Stimulated activated CD8-positive, alpha-beta memory T cell treated with anti-CD3 and anti-CD28 coated beads, Interleukin-4, amount 100 ng/mL, for 24 hours (primary cell): ENCODE measurements at regions not wholly inside any gene's neighbourhood (a gene's known extent, or its start where the extent isn't known, plus 50 kb on each side); places are given as distances from the start of the nearest gene placed in this dataset.
"Not testable (repeated sequence)": the region's sequence is repeated elsewhere in the genome, so short reads cannot be mapped to it uniquely, and the experiment has no call there.

ENCODE experiments used
- DNase-seq: peaks from one replicate; pipeline ENCODE4 v3.0.0-alpha.2; 2020; ENCODE audit warnings: low read depth

DNA sequence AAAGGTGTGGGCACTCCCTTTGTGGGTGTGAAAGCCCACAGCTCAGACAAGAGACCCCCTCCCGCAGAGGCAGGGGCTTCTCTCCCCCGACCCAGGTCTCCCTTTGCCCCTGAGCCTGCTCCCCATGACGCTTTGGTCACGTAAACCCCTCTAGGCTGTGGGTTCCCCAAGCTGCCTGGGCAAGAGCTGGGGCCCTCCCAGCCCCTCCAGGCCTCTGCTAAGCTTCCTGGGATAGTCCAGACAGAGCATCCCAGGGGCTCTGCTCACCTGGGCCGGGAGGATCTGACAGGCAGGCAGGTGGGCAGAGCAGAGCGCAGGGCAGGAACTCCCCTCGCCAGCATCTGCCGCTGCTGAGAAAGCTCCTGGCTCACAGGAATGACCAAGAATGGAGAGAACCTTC lies 177.3 kb downstream of the BANP start:
- no peak for DNase-seq

DNA sequence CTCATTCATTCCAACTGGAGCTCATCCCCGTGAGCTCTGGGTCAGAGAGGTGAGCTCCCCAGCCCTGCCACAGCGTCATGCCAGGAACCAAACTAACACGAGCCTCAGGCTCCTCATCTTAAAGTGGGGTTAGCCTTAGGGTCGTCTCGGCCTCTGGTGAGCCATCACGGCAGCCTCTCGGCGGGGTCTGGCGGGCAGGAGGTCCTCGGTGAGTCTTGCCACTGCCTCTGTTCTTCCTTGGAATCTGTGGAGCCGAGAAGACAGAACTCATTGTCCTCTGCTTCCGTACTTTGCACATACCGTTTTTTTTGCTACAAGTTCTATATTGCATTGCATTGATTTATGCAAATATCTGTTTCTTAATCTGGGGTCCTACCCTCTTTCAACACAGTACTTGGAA lies 177.9 kb downstream of the BANP start:
- DNase-seq = not testable (repeated sequence)

DNA sequence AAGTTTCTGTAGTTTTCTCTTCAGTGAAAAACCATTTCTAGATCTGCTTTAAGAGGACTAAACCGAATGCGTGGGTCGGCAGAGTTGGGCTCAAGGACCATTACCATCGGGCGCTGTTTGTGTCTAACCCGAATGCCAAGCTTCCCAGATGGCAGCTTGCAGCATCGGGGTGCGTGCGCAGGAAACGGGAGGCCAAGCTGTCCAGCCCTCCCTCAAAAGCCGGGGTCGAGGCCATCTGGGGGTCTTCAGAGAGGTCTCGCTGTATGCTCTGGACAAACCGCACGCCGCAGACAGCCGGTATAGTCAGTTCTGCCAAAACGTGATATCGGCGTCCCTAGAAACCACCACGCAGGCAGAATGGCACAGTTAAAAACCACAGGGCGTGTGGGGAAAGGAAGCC lies 178.8 kb downstream of the BANP start:
- no peak for DNase-seq

DNA sequence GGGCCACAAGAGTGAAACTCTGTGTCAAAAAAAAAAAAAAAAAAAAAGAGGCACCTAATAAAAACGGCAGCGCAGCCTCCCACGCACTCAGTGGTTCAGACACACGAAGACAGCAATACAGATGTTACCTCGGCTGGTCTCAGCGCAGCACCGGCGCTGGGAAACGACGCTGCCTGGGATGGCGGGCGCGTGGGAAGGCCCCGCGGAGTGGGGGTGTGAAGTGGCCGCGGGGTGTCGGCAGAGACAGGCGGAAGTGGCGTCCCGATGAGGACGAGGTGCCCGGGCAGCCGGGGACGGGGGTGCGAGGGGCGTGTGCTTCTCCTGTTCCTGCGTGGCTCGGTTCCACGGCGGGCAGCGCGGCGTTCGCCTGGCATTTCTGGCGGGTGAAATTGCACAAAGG lies 179.4 kb downstream of the BANP start:
- DNase-seq = no peak

DNA sequence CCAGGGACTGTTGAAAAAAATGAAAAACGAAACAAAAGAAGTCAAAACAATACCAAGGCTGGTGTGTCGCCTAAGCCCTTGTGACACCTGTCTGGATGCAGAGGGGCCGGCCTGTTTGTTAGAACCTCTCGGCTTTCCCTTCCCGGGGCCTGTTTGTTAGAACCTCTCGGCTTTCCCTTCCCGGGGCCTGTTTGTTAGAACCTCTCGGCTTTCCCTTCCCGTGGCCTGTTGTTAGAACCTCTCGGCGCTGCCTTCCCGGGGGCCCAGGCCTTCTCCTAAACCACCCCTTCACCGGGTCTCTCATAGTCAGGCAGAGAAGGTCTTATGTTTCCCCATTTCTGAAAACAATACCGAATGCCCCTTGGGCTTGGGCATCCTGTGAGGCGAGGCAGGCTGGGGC lies 180.0 kb downstream of the BANP start:
- DNase-seq = no peak

DNA sequence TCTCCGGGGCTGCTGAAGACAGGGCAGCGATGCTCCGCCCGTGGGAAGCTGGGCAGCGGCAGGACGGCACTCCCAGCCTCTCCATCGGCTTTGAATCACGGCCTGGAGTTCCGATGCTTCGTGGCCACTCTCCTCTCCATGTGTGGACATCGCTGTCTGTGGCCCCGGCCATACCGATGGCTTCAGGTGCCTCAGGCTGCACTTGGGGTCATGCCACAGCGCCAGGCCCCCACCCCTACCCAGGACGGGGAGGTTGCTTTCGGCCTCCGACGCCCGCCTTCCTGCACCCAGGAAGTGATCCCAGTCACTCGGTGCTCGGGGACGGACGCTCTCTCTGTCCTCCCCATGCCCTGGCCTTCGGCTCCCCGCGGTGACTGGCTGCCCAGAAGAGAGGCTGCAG lies 180.7 kb downstream of the BANP start:
- no peak for DNase-seq

DNA sequence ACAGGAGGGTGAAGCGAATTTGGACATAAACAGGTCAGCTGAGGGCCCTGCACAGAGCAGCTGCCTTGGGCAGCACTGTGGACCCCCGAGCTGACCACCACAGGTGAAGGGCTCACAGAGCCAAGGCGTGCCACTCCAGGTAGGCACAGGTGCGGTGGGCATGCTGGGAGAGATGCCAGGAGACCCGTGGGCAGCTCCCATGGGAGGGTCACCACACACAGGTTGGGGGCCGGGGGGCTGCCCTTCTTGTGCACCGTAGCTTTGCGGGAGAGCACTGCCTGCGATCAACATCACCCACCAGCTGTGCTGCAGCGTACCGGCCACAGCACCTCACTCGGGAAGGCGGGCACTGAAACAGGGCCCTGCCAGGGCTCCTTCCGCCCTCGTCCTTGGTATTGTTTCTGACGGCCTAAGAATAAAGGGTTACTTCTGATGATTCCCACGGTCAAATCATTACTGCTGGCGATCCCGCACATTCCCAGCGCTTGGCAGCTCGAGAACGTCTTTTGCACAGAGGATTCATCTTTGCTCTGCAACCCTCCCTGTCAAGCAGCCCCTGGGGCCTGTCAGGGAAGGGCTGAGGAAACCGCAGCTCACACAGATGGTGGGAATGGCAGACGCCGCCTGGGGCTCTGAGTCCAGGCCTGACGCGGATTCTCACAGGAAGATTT lies 181.7 kb downstream of the BANP start:
- no peak for DNase-seq

DNA sequence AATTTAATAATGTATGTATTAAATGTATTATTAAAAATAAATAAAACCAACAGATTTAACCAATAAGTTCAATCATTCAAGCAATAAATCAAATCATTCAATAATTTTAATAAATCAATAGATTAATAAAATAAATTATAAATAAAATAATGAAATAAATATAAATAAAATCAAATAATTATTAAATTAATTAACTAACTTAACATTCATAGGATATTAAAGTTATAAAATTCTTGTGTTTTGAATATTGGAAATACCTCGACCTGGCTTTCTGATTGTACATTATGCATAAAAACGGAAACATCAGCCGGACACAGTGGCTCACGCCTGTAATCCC lies 182.2 kb downstream of the BANP start:
- DNase-seq = no peak

DNA sequence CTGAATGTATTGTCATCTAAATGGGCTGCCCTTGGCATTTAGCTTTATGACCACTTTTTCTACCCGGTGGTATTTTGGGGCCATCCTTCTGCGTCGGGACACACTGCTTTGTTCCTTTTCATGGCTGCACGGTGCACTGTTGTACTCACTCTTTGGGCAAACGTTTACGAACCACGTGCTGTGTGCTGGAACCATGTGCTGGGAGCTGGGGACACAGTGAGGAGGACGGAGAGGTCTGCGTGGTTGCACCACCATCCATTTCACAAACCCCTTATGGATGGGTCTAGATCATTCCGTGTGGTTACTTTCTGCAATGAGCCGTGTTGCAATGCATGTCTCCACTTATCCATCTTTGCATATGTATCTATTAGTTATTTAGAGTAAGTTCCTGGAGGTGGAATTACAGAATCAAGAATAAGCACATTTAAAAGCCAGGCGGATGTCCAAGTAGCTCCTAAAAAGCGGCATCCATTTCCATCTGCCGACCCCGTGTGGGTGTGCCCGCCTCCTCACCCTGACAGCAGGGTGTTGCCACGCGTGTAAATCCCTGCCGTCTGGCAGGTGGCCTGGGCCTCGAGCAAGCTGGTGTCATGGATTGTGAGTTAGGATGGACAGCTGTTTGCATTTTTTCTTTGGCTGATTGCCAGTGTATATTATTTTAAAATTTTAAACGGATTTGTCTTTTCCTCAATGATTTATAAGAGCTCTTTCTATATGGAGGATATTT lies 183.1 kb downstream of the BANP start:
- DNase-seq = not testable (repeated sequence)

DNA sequence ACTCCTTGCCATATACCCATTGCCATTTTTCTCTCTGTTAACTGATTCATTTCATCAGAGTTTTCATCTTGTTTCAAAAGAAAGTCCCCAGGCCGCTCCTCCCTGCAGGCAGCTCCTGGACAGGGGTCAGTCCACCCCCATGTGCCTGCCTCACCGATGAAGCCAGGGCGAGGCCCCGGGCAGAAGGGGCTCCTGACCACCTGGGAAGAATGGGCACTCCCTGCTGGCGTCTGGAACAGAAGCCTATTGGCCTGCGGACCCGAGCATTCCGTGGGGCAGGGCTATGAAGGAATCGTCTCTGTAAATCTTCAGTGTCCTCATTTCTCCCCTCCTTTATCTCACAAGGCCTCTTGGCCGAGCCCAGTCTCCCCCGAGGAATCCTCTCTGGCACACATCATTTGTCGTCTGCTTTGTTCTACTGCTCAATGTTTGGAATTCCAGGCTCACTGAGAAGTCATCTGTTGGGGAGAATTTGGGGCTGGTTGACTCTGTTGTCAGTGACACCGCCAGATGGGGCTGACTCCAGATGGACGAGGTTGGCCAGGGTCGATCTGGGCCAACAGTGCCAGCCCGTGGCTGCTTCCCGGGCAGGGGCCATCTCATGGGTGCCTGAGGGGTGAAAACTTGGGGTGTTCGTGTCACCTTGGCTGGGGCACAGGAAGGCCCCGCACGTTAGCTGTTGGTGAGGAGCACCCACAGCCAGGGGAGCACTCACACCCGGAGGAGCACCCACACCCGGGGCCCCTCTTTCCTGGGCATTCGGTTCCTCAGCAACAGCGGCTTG lies 183.9 kb downstream of the BANP start:
- not testable (repeated sequence) for DNase-seq

DNA sequence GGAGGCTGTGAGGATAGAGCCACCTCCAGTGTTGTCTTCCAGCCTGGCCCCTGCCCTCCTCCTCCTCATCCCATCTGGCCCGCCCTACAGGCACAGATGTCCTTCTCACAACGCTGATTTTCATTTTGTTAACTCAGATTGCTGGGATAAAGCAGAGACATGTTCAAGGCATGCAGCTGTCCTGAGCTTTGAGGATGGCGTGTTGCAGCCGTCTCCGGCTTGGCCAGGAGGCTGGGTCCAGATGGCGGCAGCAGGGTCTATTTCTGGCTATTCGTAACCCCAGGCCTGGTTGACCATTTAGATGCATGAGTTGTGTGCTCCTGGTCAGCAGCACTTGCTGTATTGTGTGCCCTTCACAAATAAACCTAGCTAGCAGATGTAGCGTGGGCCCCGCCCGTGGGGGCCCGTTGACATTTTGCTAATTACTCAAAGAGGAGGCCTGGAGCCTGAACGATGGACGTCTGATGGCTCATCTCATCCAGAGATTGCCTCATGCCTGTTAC lies 185.0 kb downstream of the BANP start:
- DNase-seq = not testable (repeated sequence)

DNA sequence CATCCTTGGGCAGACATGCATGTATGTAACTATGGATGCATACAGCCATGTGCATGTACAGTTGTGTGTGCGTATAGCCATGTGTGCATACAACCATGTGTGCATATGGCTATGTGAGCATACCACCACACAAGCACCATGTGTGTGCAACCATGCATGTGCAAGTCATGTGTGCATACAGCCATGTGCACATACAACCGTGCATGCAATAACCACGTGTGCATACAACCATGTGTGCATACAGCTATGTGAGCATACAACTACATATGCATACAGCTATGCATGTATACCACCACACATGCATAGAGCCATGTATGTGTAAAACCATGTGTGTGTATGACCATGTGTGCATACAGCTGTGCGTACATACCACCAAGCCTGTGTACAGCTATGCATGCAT lies 185.7 kb downstream of the BANP start:
- DNase-seq = not testable (repeated sequence)

DNA sequence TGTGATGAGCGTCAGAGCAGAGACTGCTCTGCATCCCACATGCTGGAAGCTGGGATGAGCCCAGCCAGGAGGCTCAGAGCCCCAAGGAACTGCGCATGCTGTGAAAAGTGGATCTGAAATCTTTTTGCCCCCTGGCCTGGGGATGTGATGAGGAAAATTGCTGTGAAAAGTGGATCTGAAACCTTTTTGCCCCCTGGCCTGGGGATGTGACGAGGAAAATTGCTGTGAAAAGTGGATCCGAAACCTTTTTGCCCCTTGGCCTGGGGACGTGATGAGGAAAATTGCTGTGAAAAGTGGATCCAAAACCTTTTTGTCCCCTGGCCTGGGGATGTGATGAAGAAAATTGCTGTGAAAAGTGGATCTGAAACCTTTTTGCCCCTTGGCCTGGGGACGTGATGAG lies 187.9 kb downstream of the BANP start:
- not testable (repeated sequence) for DNase-seq

DNA sequence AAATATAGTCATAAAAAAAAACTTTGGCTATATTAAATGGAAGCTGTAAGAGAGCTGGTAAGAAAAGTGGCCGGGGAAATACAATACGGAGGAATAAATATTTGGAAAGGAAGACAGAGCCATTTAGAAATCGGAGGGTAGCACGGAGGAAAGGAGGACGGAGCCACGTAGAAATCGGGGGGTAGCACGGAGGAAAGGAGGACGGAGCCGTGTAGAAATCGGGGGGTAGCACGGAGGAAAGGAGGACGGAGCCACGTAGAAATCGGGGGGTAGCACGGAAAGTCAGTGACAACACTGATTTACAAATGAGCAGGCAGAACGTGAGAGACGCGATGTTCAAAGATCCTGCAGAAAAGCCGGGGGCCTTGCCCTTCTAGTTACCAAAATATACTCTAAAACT lies 189.0 kb downstream of the BANP start:
- not testable (repeated sequence) for DNase-seq

DNA sequence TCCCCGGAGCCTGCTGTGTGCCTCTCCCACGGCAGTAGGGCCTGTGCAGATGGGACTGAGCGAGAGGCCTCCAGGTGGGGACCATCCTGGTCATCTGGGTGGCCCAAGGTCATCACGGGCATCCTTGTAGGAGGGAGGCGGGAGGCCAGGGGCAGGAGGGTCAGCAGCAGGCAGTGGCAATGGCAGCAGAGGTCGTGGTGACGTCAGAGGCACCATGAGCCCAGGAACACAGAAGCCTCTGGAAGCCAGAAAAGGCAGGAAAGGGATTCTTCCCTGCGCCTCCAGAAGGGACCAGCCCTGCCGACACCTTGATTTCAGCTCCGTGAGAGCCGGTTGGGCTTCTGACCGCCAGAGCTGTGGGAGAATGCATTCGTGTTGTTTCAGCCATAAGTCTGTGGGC lies 190.3 kb downstream of the BANP start:
- DNase-seq = no peak

DNA sequence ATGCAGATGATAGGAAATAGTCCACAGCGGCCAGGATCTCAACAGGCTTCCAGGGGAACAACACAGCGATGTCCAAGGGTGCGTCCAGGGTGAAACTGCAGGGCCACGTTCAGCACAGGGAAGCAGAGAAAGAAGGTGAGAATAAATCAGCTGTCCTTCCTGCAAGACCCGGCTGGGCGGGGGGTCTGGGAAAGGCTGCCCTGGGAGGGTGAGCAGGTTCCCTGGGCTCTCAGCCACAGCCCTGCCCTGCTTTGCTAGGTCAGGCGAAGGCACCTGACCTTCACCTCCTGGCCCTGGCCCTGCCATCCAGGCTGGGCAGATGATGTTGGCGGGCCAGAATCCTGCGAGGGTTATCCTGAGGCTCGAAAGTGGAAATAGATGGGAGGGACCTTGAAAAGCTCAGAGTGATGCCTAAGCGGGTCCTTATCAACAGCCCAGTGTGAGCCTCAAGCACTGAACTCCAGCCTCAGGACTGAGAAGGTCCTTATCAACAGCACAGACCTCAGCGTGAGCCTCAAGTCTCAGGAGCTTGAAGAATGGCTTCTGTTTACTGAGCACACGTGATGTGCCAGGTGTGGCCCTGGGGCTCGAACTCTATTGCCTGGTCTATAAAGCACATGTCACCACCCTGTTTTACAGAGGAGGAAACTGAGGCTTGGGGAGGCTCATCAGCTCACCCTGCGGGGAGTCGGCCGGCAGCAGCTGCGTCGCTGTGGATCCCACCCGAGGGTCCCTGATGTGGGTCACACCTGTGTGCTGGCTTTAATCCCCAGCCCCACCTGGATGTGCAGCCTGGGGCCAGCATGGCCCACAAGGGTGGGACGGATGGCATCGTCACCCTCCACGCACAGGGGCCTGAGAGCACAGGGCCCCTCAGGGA lies 191.1 kb downstream of the BANP start:
- DNase-seq = not testable (repeated sequence)

DNA sequence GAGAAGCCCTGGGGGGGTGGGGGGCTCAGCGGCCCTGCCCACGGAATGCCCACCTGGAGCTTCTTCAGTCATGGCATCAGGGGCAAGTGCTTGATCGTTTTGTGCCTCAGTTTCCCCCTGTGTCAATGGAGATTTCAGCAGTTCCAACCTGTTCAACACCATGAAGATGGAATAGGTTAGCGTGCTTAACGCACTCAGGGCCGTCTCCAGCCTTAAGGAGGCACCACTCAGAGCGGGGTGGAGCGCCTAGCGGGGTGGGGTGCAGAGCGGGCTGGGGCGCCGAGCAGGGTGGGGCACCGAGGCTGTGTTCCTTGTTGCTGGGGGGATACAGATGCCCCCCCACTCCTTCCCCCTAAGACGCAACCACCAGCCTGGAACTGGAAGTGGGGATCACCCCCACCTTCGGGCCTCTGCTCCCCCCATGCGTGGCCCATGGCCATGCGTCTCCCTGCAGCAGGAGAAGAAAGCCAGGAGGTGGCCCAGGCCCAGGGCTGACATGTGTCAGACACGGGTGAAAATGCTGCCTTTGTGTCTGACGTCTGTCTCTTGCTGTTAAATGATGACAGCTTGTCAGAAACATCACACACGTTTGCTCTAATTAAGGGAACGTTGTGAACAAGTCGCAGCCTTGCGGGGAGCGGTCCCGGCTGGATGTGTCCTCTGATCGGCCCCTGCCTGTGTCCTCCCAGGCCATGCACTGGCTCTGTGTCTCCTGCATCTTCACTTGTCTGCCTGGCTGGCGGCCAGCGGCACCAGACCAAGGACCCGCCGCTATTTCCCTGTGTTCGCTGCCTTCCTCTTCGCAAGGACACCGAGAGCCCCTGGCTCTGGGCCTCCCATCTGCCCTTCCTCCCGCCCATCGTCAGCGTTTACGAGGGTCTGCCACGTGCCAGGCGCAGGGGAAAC lies 192.1 kb downstream of the BANP start:
- DNase-seq = not testable (repeated sequence)

DNA sequence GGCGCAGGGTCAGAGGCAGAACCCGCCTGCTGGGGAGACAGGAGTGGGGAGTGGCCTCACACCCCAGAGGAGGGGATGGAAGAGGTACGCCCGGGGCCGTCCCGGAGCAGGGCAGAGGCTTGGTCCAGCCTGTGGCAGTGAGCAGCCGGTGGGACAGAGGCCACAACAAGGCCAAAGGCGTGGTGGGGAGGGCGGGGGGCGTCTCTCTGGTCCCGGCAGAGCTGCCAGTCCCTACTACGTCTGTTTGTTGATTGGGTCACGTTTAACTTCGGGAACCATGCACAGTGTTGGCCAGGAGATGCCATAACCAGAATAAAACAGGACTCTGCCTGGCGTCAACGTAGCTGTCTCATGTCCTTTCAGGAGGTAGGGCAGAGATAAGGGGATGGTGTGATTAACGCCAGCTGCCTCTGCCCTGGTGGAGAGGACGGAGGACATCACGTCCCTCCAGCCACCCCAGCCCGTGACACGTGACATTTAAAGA lies 192.8 kb downstream of the BANP start:
- DNase-seq = no peak

DNA sequence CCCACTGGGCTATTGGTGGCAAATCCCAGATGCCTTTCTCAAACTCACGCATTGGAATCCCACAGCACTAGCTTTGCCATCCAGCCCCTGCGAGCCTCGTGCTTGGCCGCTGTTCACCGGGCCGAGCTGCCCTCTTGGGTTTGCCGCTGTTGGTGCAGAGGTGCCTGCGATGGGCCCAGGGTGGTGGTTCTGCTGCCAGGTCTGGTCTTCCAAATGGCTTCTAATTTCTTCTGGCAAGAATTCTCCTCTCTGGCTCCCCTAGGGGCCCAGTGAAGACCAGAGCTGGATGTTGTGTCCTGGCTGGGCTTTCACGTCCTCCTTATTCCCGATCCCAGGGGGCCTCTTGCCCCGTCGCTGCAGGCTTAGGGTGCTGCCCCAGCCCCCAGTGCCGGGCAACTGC lies 194.1 kb downstream of the BANP start:
- DNase-seq = not testable (repeated sequence)

DNA sequence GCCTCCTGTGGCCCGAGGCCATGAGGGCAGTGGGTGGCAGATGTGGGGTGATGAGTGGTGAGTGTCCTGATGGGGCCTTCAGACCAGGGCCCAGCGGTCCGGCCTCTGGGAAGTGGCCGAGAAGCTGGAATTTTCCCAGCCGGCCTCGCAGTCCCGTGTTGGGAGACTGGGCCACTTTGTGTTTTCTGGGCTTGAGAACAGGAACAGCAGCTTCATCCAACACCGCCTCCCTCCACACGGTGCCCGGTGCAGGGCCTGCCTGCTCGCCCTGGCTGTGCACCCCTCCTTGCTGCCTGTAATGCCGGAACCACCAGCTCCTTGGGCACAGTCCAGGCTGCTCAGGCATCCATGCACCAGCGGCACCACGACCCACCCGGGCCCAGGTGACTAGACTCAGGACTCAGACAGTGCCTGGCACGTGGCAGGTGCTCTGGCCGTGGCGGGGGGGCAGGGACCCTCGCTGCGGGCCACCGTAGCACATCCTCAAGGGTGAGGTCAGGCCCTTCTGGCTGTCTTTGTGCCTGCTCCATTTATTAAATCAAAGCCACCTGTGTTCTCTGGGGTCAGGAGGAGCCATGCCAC lies 194.7 kb downstream of the BANP start:
- not testable (repeated sequence) for DNase-seq
